HG02840 (cell line): ENCODE measurements at regions not wholly inside any gene's neighbourhood (a gene's known extent, or its start where the extent isn't known, plus 50 kb on each side); places are given as distances from the start of the nearest gene placed in this dataset.
"Not testable (repeated sequence)": the region's sequence is repeated elsewhere in the genome, so short reads cannot be mapped to it uniquely, and the experiment has no call there.

Source experiments
- ATAC-seq: cut with Tn5 transposase; IDR thresholded peaks from one replicate; pipeline ENCODE4 v1.9.1; 2021; ENCODE audit warnings: mild to moderate bottlenecking, moderate library complexity, moderate number of reproducible peaks; ENCODE audit not compliant: unreplicated experiment, low FRiP score

- no peak for ATAC-seq
These were observed 94.7 kb upstream of the EFEMP1 start for GRCh38 chr2:56018267-56018666.

- ATAC-seq, result no peak
These were observed 97.5 kb upstream of the EFEMP1 start for GRCh38 chr2:56021136-56021474.

GRCh38 chr2:56021579-56021978 is 98.0 kb upstream of the EFEMP1 start:
- ATAC-seq, result no peak

GRCh38 chr2:56025469-56026193 is 102.0 kb upstream of the EFEMP1 start:
- ATAC-seq, result no peak

- ATAC-seq, result no peak
These were observed 103.2 kb upstream of the EFEMP1 start for GRCh38 chr2:56026828-56027227.

GRCh38 chr2:56030062-56030461 is 106.5 kb upstream of the EFEMP1 start:
- no peak for ATAC-seq

GRCh38 chr2:56030901-56031300 is 107.3 kb upstream of the EFEMP1 start:
- no peak for ATAC-seq

- ATAC-seq, result no peak
These were observed 110.7 kb upstream of the EFEMP1 start for GRCh38 chr2:56034258-56034657.

GRCh38 chr2:56040189-56040588 is 116.6 kb upstream of the EFEMP1 start:
- ATAC-seq, result no peak

- ATAC-seq, result no peak
These were observed 117.3 kb upstream of the EFEMP1 start for GRCh38 chr2:56040834-56041233.

GRCh38 chr2:56047136-56047535 is 123.6 kb upstream of the EFEMP1 start:
- ATAC-seq, result no peak

GRCh38 chr2:56049233-56049845 is 125.8 kb upstream of the EFEMP1 start:
- ATAC-seq, result no peak

GRCh38 chr2:56053679-56054078 is 130.1 kb upstream of the EFEMP1 start:
- no peak for ATAC-seq

GRCh38 chr2:56055405-56055804 is 128.4 kb upstream of the CCDC85A start:
- no peak for ATAC-seq

- ATAC-seq, result not testable (repeated sequence)
These were observed 122.5 kb upstream of the CCDC85A start for GRCh38 chr2:56061327-56061726.

- ATAC-seq, result no peak
These were observed 115.0 kb upstream of the CCDC85A start for GRCh38 chr2:56068746-56069145.

GRCh38 chr2:56077359-56077915 is 106.4 kb upstream of the CCDC85A start:
- no peak for ATAC-seq

GRCh38 chr2:56082665-56083064 is 101.1 kb upstream of the CCDC85A start:
- no peak for ATAC-seq

- no peak for ATAC-seq
These were observed 99.5 kb upstream of the CCDC85A start for GRCh38 chr2:56084111-56084901.

GRCh38 chr2:56086336-56086735 is 97.5 kb upstream of the CCDC85A start:
- no peak for ATAC-seq

GRCh38 chr2:56088411-56088810 is 95.4 kb upstream of the CCDC85A start:
- ATAC-seq, result no peak
